Choroid plexus epithelial cell (primary cell): ENCODE measurements at regions not wholly inside any gene's neighbourhood (a gene's known extent, or its start where the extent isn't known, plus 50 kb on each side); places are given as distances from the start of the nearest gene placed in this dataset.

Experiments used
- DNase-seq: peaks from one replicate; pipeline ENCODE4 v3.0.0-alpha.2; 2010; ENCODE audit warnings: low read depth
- H3K4me3 ChIP-seq: 2 replicates; pipeline ENCODE4 v1.5.1; 2011; ENCODE audit warnings: low read depth, mild to moderate bottlenecking, control low read depth, low read length, moderate library complexity
- CTCF ChIP-seq: conservative IDR thresholded peaks from 2 replicates; pipeline ENCODE4 v1.5.1; 2011; ENCODE audit warnings: low read depth, mild to moderate bottlenecking, control low read depth, inconsistent platforms, low read length, moderate library complexity

GRCh38 chr1:63262459-63262770 is 60.0 kb upstream of the FOXD3 start:
- no peak overlapping the region for H3K4me3 ChIP-seq
- no peak for DNase-seq
- TF ChIP-seq CTCF = no peak

DNA sequence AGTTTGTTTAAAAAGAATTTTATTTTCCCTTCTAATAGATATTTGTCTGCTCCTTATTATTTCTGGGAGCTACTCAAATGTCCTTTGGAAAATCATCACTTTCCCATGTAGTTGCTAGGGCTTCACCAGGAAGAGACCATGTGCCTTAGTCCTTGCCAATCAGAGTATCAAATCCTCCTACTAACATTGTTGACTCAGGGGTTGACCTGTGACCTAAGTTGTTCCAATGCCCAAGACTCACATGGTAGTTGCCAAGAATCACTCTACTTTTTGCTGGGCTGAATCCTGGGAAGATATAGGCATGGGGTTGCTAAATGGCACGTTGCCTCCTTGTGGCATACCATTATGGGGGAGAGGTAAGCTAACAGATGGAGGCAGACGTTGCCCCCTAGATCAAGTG is 58.2 kb upstream of the FOXD3 start:
- TF ChIP-seq CTCF = no peak
- no peak overlapping the region for H3K4me3 ChIP-seq
- DNase-seq = no peak

- TF ChIP-seq CTCF = no peak
- H3K4me3 ChIP-seq = no peak overlapping the region
- DNase-seq = no peak
Observed at GRCh38 chr1:63266857-63267256, 55.5 kb upstream of the FOXD3 start.

DNA sequence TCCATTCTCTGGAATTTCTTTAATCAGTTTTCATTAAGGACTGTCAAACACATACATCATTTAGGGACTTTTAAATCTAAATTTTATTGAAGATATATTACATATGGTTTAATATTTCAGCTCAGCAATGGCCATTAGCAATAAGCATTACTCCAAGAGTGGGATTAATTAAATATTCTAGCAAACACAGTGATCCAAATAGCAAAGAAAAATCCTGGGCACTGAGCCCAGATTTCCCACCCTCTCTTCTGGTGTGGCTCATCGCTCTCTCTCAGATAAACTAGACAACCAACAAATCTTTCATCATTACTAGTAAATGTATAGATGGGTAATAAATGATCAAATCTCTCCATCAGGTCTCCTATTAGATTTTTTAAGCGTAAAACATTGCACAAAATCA is 53.5 kb upstream of the FOXD3 start:
- no peak for DNase-seq
- no peak overlapping the region for H3K4me3 ChIP-seq
- TF ChIP-seq CTCF = no peak

- no peak overlapping the region for H3K4me3 ChIP-seq
- no peak for TF ChIP-seq CTCF
- DNase-seq = no peak
Observed at GRCh38 chr1:63269571-63269970, 52.8 kb upstream of the FOXD3 start.
